ENCODE measurements at regions not wholly inside any gene's neighbourhood (a gene's known extent, or its start where the extent isn't known, plus 50 kb on each side); places are given as distances from the start of the nearest gene placed in this dataset.

DNA sequence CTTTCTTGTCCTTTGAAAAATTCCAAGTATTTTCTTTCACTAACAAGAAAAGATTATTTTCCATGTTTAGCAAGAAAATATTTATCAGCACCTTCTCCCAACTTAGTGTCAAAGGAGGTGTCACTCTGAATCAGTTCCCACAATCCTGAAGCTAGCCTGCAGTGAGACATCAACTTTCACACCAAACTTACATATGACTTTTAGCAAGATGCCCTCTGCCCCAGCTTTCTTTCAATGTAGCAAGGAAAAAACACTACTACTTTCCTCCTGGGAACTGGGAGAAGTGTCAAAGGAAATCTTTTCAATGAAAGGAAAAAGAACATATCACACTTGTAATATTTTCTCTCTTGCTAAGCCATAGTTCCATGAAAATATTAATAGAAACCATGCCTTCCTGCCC is 50.9 kb upstream of the PALMD start:
- FAIRE-seq (no peak), DNase-seq (ENCODE audit: insufficient read length, low spot score) (no peak)
- TF ChIP-seq, protein P1, sequence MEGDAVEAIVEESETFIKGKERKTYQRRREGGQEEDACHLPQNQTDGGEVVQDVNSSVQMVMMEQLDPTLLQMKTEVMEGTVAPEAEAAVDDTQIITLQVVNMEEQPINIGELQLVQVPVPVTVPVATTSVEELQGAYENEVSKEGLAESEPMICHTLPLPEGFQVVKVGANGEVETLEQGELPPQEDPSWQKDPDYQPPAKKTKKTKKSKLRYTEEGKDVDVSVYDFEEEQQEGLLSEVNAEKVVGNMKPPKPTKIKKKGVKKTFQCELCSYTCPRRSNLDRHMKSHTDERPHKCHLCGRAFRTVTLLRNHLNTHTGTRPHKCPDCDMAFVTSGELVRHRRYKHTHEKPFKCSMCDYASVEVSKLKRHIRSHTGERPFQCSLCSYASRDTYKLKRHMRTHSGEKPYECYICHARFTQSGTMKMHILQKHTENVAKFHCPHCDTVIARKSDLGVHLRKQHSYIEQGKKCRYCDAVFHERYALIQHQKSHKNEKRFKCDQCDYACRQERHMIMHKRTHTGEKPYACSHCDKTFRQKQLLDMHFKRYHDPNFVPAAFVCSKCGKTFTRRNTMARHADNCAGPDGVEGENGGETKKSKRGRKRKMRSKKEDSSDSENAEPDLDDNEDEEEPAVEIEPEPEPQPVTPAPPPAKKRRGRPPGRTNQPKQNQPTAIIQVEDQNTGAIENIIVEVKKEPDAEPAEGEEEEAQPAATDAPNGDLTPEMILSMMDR (IDR thresholded peaks at IDR 0.05; ENCODE audit: insufficient read depth, missing control alignments), result no peak

DNA sequence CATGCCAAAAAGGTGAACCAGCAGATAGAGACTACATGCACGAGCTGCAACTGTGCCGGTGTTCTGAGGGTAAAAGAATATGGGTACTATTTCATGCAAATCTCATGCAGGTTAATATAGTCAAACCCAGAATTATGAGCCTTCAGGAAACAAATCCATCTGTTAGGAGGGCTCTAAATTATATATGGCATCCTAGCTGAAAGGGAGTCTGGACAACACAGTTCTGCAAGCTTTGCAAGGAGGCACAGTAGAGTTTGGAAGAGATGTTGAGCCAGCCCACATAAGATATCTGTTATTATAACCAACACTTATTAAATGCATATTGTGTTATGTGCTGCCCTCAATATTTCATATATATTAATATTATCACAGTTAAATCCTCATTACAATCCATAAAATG is 50.5 kb upstream of the PALMD start:
- TF ChIP-seq, protein P1 (IDR thresholded peaks at IDR 0.05; ENCODE audit: insufficient read depth, missing control alignments), result no peak
- DNase-seq (ENCODE audit: insufficient read length, low spot score) (no peak), FAIRE-seq (no peak)
